ENCODE measurements at regions not wholly inside any gene's neighbourhood (a gene's known extent, or its start where the extent isn't known, plus 50 kb on each side); places are given as distances from the start of the nearest gene placed in this dataset.

DNA sequence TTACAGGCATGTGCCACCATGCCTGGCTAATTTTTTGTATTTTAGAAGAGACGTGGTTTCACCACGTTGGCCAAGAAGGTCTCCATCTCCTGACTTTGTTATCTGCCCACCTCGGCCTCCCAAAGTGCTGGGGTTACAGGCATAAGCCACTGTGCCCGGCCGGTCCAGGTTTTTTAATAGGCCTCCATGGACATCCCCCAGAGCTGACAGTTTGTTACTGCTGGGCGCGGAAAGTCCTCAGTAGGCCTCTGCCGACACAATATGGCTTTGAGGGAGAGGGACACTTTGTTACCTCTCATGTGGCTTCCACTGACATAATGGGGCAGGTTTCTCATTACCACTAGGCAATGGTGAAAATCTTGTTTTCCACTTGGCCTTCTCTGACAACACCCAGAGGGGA, 152.0 kb downstream of the WNT7A start:
- H3K36me3 ChIP-seq (ENCODE audit: control insufficient read depth in 2 of 2, extremely low read depth in 1 of 2, insufficient read depth in 2 of 2, low read length in 2 of 2) = no peaks in the 10 kb centered on the region
- H3K4me3 ChIP-seq (replicated peaks in 1 of 3; ENCODE audit: insufficient read depth in 1 of 3, low read depth in 1 of 3, low read length in 3 of 3) = no peak overlapping the region
- no peaks in the 10 kb centered on the region for H3K9me1 ChIP-seq (replicated peaks; ENCODE audit: control insufficient read depth, extremely low read depth, insufficient read depth, low read length)
- H3K4me2 ChIP-seq (ENCODE audit: insufficient read depth, low read length) = no peak overlapping the region
- H3K4me1 ChIP-seq (ENCODE audit: control insufficient read depth, extremely low read depth, insufficient read depth, low read length) = no peaks in the 10 kb centered on the region
- no peaks in the 10 kb centered on the region for H4K20me1 ChIP-seq (replicated peaks; ENCODE audit: control insufficient read depth, extremely low read depth, insufficient read depth, low read length)
- no peaks in the 10 kb centered on the region for H3K79me2 ChIP-seq (ENCODE audit: control insufficient read depth, insufficient read depth, low read length)
- BruUV-seq (replicated peaks) = no TSS peak
- POLR2A ChIA-PET = no interaction called here
- no peaks in the 10 kb centered on the region for H3K9me3 ChIP-seq (replicated peaks; ENCODE audit: control insufficient read depth, insufficient read depth, low read length)
- no peaks in the 10 kb centered on the region for H3K27me3 ChIP-seq (ENCODE audit: control insufficient read depth in 2 of 2, insufficient read depth in 2 of 2, low read length in 2 of 2)
- CTCF ChIA-PET = no interaction called here
- DNase-seq (ENCODE audit: low read depth, low spot score) (no peak), FAIRE-seq (no peak)
- intact Hi-C loops (cut with micrococcal nuclease) = no loop called here
- no peak overlapping the region for H3K9ac ChIP-seq (replicated peaks; ENCODE audit: extremely low read depth, insufficient read depth, low read length)
- dilution Hi-C loops (cut with MboI; ENCODE audit: extremely low pct_ligation_motif_present, low sequenced_read_pairs) = no loop called here
- H2AFZ ChIP-seq (ENCODE audit: low read depth, low read length) = no peak overlapping the region
- TF ChIP-seq GATA2 (IDR thresholded peaks at IDR 0.05; ENCODE audit: insufficient read depth, insufficient read length, low read depth, low read length) = no peak
- TF ChIP-seq, protein P1, sequence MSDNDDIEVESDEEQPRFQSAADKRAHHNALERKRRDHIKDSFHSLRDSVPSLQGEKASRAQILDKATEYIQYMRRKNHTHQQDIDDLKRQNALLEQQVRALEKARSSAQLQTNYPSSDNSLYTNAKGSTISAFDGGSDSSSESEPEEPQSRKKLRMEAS (IDR thresholded peaks at IDR 0.05; ENCODE audit: insufficient read depth, insufficient read length) = no peak
- no peak for TF ChIP-seq MYC (IDR thresholded peaks at IDR 0.05; ENCODE audit: low read depth, low read length)
- TF ChIP-seq, protein P2, sequence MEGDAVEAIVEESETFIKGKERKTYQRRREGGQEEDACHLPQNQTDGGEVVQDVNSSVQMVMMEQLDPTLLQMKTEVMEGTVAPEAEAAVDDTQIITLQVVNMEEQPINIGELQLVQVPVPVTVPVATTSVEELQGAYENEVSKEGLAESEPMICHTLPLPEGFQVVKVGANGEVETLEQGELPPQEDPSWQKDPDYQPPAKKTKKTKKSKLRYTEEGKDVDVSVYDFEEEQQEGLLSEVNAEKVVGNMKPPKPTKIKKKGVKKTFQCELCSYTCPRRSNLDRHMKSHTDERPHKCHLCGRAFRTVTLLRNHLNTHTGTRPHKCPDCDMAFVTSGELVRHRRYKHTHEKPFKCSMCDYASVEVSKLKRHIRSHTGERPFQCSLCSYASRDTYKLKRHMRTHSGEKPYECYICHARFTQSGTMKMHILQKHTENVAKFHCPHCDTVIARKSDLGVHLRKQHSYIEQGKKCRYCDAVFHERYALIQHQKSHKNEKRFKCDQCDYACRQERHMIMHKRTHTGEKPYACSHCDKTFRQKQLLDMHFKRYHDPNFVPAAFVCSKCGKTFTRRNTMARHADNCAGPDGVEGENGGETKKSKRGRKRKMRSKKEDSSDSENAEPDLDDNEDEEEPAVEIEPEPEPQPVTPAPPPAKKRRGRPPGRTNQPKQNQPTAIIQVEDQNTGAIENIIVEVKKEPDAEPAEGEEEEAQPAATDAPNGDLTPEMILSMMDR (IDR thresholded peaks at IDR 0.05; ENCODE audit: extremely low read depth in 1 of 2, insufficient read depth in 1 of 2, low read depth in 1 of 2, low read length in 2 of 2) = no peak
- no peak for TF ChIP-seq JUN (IDR thresholded peaks at IDR 0.05; ENCODE audit: borderline replicate concordance, insufficient read depth, insufficient read length, low read depth)
- no peak for TF ChIP-seq FOS (IDR thresholded peaks at IDR 0.05; ENCODE audit: borderline replicate concordance, insufficient read depth, low read length)
- TF ChIP-seq EZH2 (IDR thresholded peaks at IDR 0.05; ENCODE audit: borderline replicate concordance, low read depth, low read length, severe bottlenecking) = no peak
- no peak for TF ChIP-seq POLR2AphosphoS5 (IDR thresholded peaks at IDR 0.05; ENCODE audit: insufficient read depth, low read depth, low read length)
- TF ChIP-seq POLR2A (IDR thresholded peaks at IDR 0.05; ENCODE audit: low read depth, low read length) = no peak
- H3K27ac ChIP-seq (ENCODE audit: insufficient read depth, low read depth, low read length) = no peak overlapping the region

Data from endothelial cell of umbilical vein (primary cell).